ENCODE measurements at regions not wholly inside any gene's neighbourhood (a gene's known extent, or its start where the extent isn't known, plus 50 kb on each side); places are given as distances from the start of the nearest gene placed in this dataset.

- TF ChIP-seq CTCF (IDR thresholded peaks at IDR 0.05; ENCODE audit: poor library complexity) (no peak), EZH2 (IDR thresholded peaks at IDR 0.05; ENCODE audit: borderline replicate concordance) (no peak)
These were observed 137.5 kb downstream of the SLITRK6 start for GRCh38 chr13:85661675-85662074.
